ENCODE measurements at regions not wholly inside any gene's neighbourhood (a gene's known extent, or its start where the extent isn't known, plus 50 kb on each side); places are given as distances from the start of the nearest gene placed in this dataset.

- no peak for DNase-seq (ENCODE audit: low read depth)
Observed at GRCh38 chr7:97468493-97468892, 263.4 kb upstream of the TAC1 start.

GRCh38 chr7:97470726-97471125 lies 261.2 kb upstream of the TAC1 start:
- no peak for DNase-seq (ENCODE audit: low read depth)

GRCh38 chr7:97471491-97471890 lies 260.4 kb upstream of the TAC1 start:
- DNase-seq (ENCODE audit: low read depth): no peak

- no peak for DNase-seq (ENCODE audit: low read depth)
Observed at GRCh38 chr7:97479740-97480290, 252.1 kb upstream of the TAC1 start.

GRCh38 chr7:97480772-97481390 lies 251.0 kb upstream of the TAC1 start:
- DNase-seq (ENCODE audit: low read depth): no peak

GRCh38 chr7:97495487-97495886 lies 236.4 kb upstream of the TAC1 start:
- DNase-seq (ENCODE audit: low read depth): no peak

- DNase-seq (ENCODE audit: low read depth): no peak
Observed at GRCh38 chr7:97499204-97499603, 232.7 kb upstream of the TAC1 start.

- DNase-seq (ENCODE audit: low read depth): no peak
Observed at GRCh38 chr7:97503367-97504094, 228.4 kb upstream of the TAC1 start.

GRCh38 chr7:97506728-97507127 lies 225.2 kb upstream of the TAC1 start:
- DNase-seq (ENCODE audit: low read depth): no peak

GRCh38 chr7:97512441-97513207 lies 219.3 kb upstream of the TAC1 start:
- DNase-seq (ENCODE audit: low read depth): no peak

- no peak for DNase-seq (ENCODE audit: low read depth)
Observed at GRCh38 chr7:97513326-97513725, 218.6 kb upstream of the TAC1 start.

- no peak for DNase-seq (ENCODE audit: low read depth)
Observed at GRCh38 chr7:97541188-97541587, 190.7 kb upstream of the TAC1 start.

GRCh38 chr7:97555857-97556421 lies 175.9 kb upstream of the TAC1 start:
- no peak for DNase-seq (ENCODE audit: low read depth)

- no peak for DNase-seq (ENCODE audit: low read depth)
Observed at GRCh38 chr7:97565665-97566064, 166.2 kb upstream of the TAC1 start.

GRCh38 chr7:97573065-97573464 lies 158.8 kb upstream of the TAC1 start:
- no peak for DNase-seq (ENCODE audit: low read depth)

GRCh38 chr7:97576043-97576442 lies 155.8 kb upstream of the TAC1 start:
- no peak for DNase-seq (ENCODE audit: low read depth)

GRCh38 chr7:97578225-97578624 lies 153.7 kb upstream of the TAC1 start:
- no peak for DNase-seq (ENCODE audit: low read depth)

- DNase-seq (ENCODE audit: low read depth): no peak
Observed at GRCh38 chr7:97580205-97580604, 151.7 kb upstream of the TAC1 start.

- no peak for DNase-seq (ENCODE audit: low read depth)
Observed at GRCh38 chr7:97595439-97595838, 136.4 kb upstream of the TAC1 start.

- DNase-seq (ENCODE audit: low read depth): no peak
Observed at GRCh38 chr7:97601931-97602457, 129.9 kb upstream of the TAC1 start.

GRCh38 chr7:97620495-97620894 lies 111.4 kb upstream of the TAC1 start:
- no peak for DNase-seq (ENCODE audit: low read depth)

- DNase-seq (ENCODE audit: low read depth): no peak
Observed at GRCh38 chr7:97623333-97623732, 108.6 kb upstream of the TAC1 start.

Data from amniotic epithelial cell (primary cell).